Mucosa of descending colon (tissue), 3 donors: ENCODE measurements at regions not wholly inside any gene's neighbourhood (a gene's known extent, or its start where the extent isn't known, plus 50 kb on each side); places are given as distances from the start of the nearest gene placed in this dataset.

ENCODE experiments used
- ATAC-seq: fragments of 200-7000 bp; cut with Tn5 transposase; one replicate; pipeline ENCODE4 v1.9.1; 2020; ENCODE audit warnings: mild to moderate bottlenecking, moderate library complexity
- DNase-seq, 3 donors: peaks; one replicate each; pipeline ENCODE4 v3.0.0-alpha.2; 2020
- H3K36me3 ChIP-seq: fragments of 200-600 bp; one replicate; pipeline ENCODE4 v1.8.0; 2021; ENCODE audit warnings: low read depth, mild to moderate bottlenecking
- H3K4me1 ChIP-seq: fragments of 200-600 bp; one replicate; pipeline ENCODE4 v1.8.0; 2021; ENCODE audit warnings: low read depth, mild to moderate bottlenecking
- H3K4me3 ChIP-seq: fragments of 200-600 bp; one replicate; pipeline ENCODE4 v1.8.0; 2021; ENCODE audit warnings: mild to moderate bottlenecking
- H3K9me3 ChIP-seq: fragments of 200-600 bp; one replicate; pipeline ENCODE4 v1.8.0; 2021; ENCODE audit warnings: mild to moderate bottlenecking
- intact Hi-C, 2 donors: fragments of 100-400 bp; cut with DNase I in 1 of 2; cut with micrococcal nuclease in 1 of 2; formaldehyde crosslinking; loops; one replicate each; pipeline versions ENCODE4 v1.11.0 to v1.11.1; 2022; cut with DNase I, micrococcal nuclease
- TF ChIP-seq, protein P1 (sequence below): fragments of 200-600 bp; IDR thresholded peaks from one replicate; pipeline ENCODE4 v1.8.0; 2022; ENCODE audit warnings: antibody characterized with exemption, mild to moderate bottlenecking
- donor health status: DM: no; HTN: no; CAD: no; lungs with moderate emphysema.
- donor health status: DM: no; HTN: no; CAD: no.
- donor health status: DM: no; HTN: yes; CAD: no.

DNA sequence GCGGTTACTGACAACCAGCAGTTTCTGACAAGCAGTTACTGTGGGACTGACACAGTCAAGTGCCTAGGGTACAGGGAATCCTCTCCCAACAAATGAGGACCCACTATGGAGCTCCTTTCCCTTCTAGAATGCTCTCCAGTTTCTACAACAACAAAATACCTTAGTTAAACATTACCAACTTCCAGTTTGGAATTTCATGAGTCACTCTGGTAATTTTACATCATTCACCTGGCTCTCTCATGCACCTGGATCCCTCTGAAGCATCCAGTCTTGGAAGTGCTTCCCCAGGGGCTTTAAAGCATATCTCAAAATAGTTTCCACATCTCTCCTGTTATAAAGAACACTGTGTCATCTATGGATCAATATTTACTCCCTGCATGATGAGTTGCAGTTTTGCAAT is 286.7 kb upstream of the SPTLC3 start:
- TF ChIP-seq, protein P1, sequence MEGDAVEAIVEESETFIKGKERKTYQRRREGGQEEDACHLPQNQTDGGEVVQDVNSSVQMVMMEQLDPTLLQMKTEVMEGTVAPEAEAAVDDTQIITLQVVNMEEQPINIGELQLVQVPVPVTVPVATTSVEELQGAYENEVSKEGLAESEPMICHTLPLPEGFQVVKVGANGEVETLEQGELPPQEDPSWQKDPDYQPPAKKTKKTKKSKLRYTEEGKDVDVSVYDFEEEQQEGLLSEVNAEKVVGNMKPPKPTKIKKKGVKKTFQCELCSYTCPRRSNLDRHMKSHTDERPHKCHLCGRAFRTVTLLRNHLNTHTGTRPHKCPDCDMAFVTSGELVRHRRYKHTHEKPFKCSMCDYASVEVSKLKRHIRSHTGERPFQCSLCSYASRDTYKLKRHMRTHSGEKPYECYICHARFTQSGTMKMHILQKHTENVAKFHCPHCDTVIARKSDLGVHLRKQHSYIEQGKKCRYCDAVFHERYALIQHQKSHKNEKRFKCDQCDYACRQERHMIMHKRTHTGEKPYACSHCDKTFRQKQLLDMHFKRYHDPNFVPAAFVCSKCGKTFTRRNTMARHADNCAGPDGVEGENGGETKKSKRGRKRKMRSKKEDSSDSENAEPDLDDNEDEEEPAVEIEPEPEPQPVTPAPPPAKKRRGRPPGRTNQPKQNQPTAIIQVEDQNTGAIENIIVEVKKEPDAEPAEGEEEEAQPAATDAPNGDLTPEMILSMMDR = no peak
- H3K4me3 ChIP-seq = no peak overlapping the region
- no peaks in the 10 kb centered on the region for H3K9me3 ChIP-seq
- no peak for DNase-seq
- no peak for ATAC-seq
- intact Hi-C loops = no loop called here
- H3K4me1 ChIP-seq = no peaks in the 10 kb centered on the region
- no peaks in the 10 kb centered on the region for H3K36me3 ChIP-seq

DNA sequence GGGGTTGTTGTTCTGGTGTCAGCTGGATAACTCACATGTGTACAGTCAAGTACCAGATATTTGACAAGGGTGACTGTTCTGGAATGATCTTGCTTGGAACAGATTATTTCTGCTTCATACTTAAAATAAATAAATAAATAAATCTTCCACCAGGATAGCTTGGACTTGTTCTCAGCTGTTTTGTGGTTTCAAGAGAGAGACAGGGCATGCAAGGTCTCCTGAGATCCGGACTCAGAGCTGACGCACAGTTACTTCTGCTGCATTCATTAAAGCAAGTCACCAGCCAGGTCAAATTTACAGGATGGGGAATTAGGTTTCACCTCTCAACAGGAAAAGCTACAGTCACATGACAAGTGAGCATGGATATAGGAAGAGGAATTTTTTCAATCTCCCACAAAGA is 285.0 kb upstream of the SPTLC3 start:
- no peak for ATAC-seq

DNA sequence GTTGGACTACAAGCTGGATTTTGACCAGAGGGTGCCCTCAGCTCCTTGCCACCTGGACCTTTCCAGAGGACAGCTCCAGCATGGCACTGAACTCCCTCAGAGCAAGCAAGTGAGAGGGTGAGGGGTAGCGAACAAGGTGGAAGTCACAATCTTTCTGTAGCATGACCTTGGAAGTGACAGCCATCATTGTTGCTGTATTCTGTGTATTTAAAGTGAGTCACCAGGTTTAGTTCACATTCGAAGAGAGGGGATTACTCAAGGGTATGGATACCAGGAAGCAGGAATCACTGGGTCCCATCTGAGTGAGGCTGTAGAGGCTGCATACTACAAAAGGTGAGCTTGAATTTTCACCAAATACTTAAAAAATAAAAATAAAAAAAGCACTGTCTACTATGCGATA is 280.0 kb upstream of the SPTLC3 start:
- no peak overlapping the region for H3K4me3 ChIP-seq
- TF ChIP-seq, protein P1 = no peak
- no peaks in the 10 kb centered on the region for H3K9me3 ChIP-seq
- no peaks in the 10 kb centered on the region for H3K4me1 ChIP-seq
- intact Hi-C loops = no loop called here
- ATAC-seq = no peak
- H3K36me3 ChIP-seq = no peaks in the 10 kb centered on the region
- no peak for DNase-seq

More for the DNA sequence above, 285.0 kb upstream of the SPTLC3 start:
- no peak for DNase-seq
- Histone ChIP-seq H3K9me3 (no peaks in the 10 kb centered on the region), H3K4me1 (no peaks in the 10 kb centered on the region), H3K4me3 (no peak overlapping the region), H3K36me3 (no peaks in the 10 kb centered on the region)
- TF ChIP-seq, protein P1 = no peak
- intact Hi-C loops = no loop called here

DNA sequence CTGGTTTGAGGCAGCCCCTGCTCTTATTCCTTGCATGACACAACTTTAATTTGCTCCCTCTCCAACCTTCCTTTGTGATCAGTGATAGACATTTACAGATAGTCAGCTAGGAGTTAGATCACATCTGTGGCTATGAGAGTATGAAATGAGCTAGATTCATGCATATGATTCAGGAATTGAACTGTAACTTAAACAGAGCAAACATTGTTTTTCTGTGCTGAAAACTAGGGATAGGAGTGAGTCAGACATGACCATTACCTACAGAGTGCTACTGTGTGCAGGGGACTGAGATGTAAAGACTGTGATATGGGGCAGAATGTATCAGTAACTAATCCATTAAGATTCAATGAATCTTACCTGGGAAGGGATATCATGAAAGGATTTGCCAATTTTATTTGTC is 279.4 kb upstream of the SPTLC3 start:
- intact Hi-C loops = no loop called here
- TF ChIP-seq, protein P1 = no peak
- no peak overlapping the region for H3K4me3 ChIP-seq
- no peaks in the 10 kb centered on the region for H3K4me1 ChIP-seq
- ATAC-seq (no peak), DNase-seq (no peak)
- H3K9me3 ChIP-seq = no peaks in the 10 kb centered on the region
- H3K36me3 ChIP-seq = no peaks in the 10 kb centered on the region

DNA sequence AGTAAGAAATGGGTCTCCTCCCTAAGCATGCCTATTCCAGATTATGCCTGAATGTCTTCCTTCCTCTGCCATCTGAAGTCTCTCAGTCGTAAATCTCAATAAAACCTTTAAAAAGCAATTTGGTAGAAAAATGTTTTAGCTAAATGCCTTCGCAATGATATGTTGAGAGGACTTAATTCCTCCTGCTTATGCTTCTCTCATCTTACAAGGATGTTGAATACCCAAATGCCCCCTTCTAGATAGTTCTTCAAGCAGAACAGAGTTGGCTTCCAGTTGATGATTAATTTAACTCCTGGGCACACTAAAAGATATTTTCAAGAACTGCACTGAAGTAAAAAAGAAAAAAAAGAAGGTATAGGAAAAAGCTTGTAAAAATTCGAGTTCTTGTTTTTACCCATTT is 275.0 kb upstream of the SPTLC3 start:
- no peaks in the 10 kb centered on the region for H3K9me3 ChIP-seq
- TF ChIP-seq, protein P1 = no peak
- H3K36me3 ChIP-seq = no peaks in the 10 kb centered on the region
- intact Hi-C loops = no loop called here
- DNase-seq (no peak), ATAC-seq (no peak)
- H3K4me1 ChIP-seq = no peaks in the 10 kb centered on the region
- no peak overlapping the region for H3K4me3 ChIP-seq

DNA sequence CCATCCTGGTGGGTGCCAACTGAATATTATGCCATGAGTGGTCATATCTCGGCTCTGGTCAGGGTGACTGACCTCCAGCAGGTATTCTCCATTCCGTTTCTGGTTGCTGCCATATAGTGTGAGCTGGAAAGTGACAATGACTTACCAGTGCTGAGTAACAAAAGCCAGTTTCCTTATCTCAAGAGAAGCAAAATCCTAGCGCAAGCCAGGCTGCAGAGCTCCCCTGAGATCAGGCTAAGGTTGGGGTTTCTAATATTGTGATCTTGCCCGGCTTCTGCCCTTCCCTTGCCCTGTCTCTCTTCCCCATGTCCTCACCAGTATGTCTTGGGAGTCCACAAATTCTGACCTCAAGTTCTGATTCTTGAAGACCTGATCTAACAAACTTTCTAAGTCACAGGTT is 271.3 kb upstream of the SPTLC3 start:
- Histone ChIP-seq H3K4me3 (no peak overlapping the region), H3K9me3 (no peaks in the 10 kb centered on the region), H3K4me1 (no peaks in the 10 kb centered on the region), H3K36me3 (no peaks in the 10 kb centered on the region)
- intact Hi-C loops = no loop called here
- DNase-seq (no peak), ATAC-seq (no peak)
- TF ChIP-seq, protein P1 = no peak
